Lower lobe of right lung (tissue), 2 donors: ENCODE measurements at regions not wholly inside any gene's neighbourhood (a gene's known extent, or its start where the extent isn't known, plus 50 kb on each side); places are given as distances from the start of the nearest gene placed in this dataset.

Source experiments
- ATAC-seq, 2 donors: fragments of 200-7000 bp; cut with Tn5 transposase; one replicate each; pipeline ENCODE4 v1.9.1; 2020 to 2022; ENCODE audit warnings: mild to moderate bottlenecking in 2 of 2, moderate library complexity in 2 of 2
- DNase-seq: peaks from one replicate; pipeline ENCODE4 v3.0.0-alpha.2; 2020
- H3K27ac ChIP-seq: fragments of 200-600 bp; one replicate; pipeline ENCODE4 v1.8.0; 2022
- H3K27me3 ChIP-seq: fragments of 200-600 bp; one replicate; pipeline ENCODE4 v1.8.0; 2022; ENCODE audit warnings: low read depth
- H3K36me3 ChIP-seq: fragments of 200-600 bp; one replicate; pipeline ENCODE4 v1.8.0; 2022; ENCODE audit warnings: mild to moderate bottlenecking
- H3K4me1 ChIP-seq: fragments of 200-600 bp; one replicate; pipeline ENCODE4 v1.8.0; 2022
- H3K4me3 ChIP-seq: fragments of 200-600 bp; one replicate; pipeline ENCODE4 v1.8.0; 2022; ENCODE audit warnings: mild to moderate bottlenecking
- H3K9me3 ChIP-seq: fragments of 200-600 bp; one replicate; pipeline ENCODE4 v1.8.0; 2022
- intact Hi-C: fragments of 100-400 bp; cut with DNase I; formaldehyde crosslinking; loops from one replicate; pipeline ENCODE4 v1.11.0; 2022
- TF ChIP-seq, protein P1 (sequence below): fragments of 200-600 bp; IDR thresholded peaks from one replicate; pipeline ENCODE4 v1.8.0; 2022; ENCODE audit warnings: antibody characterized with exemption, mild to moderate bottlenecking
- donor health status: DM: no; HTN: yes; CAD: no; lungs with severe emphysema.

DNA sequence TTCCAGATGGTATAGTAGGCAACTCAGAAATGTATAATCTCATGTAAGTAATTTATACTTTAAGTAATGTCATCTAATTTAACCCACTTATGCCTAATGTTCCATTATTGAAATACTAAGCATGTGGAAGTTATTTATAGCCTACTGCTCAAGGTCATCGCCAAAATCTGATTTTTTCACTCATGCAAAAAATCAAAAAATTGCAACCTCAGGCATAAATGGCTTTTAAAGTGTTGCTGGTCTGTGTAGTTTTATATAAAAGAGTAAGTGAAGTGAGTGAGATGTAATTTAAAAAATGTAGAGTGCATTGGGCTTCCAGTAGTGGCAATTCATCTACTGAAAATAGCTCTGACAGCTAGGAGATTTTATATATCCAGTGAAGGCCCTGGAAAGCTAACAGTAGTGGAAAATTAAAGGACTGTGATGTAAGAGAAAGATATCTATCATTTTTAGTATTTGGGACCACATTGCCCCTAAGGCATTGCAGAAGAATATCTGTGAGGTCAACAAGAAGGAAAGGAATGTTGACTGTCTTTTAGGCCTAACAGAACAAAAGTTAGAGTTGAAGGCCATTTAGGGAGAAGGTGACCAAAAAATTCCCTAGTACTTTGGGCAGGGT is 624.5 kb upstream of the CHORDC1 start:
- no peak overlapping the region for H3K4me3 ChIP-seq
- H3K36me3 ChIP-seq = no peaks in the 10 kb centered on the region
- H3K27me3 ChIP-seq = no peaks in the 10 kb centered on the region
- no peaks in the 10 kb centered on the region for H3K9me3 ChIP-seq
- no peak overlapping the region for H3K27ac ChIP-seq
- H3K4me1 ChIP-seq = no peaks in the 10 kb centered on the region
- TF ChIP-seq, protein P1, sequence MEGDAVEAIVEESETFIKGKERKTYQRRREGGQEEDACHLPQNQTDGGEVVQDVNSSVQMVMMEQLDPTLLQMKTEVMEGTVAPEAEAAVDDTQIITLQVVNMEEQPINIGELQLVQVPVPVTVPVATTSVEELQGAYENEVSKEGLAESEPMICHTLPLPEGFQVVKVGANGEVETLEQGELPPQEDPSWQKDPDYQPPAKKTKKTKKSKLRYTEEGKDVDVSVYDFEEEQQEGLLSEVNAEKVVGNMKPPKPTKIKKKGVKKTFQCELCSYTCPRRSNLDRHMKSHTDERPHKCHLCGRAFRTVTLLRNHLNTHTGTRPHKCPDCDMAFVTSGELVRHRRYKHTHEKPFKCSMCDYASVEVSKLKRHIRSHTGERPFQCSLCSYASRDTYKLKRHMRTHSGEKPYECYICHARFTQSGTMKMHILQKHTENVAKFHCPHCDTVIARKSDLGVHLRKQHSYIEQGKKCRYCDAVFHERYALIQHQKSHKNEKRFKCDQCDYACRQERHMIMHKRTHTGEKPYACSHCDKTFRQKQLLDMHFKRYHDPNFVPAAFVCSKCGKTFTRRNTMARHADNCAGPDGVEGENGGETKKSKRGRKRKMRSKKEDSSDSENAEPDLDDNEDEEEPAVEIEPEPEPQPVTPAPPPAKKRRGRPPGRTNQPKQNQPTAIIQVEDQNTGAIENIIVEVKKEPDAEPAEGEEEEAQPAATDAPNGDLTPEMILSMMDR = no peak
- no peak for DNase-seq
- intact Hi-C loops = no loop called here
- no peak for ATAC-seq

DNA sequence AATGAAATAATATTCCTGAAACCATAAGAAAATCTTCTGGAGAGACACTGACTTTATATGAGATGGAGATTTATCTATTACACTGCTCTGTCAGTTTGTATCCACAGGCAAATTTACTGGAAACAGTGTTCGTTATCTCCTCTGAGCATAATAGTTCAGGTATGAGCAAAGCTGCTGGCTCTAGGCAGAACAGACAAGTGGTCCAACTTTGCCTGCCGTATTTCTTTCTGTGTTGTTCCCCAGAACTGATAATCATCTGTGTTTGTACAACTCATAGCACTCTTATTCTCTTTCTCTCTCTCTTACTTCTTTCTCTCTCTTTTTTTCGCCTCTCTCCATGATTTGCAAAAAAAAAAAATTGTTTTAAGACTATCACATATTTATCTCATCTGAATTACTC is 623.8 kb upstream of the CHORDC1 start:
- TF ChIP-seq, protein P1 = no peak
- ATAC-seq (no peak), DNase-seq (no peak)
- Histone ChIP-seq H3K27ac (no peak overlapping the region), H3K4me3 (no peak overlapping the region), H3K27me3 (no peaks in the 10 kb centered on the region), H3K36me3 (no peaks in the 10 kb centered on the region), H3K4me1 (no peaks in the 10 kb centered on the region), H3K9me3 (no peaks in the 10 kb centered on the region)
- intact Hi-C loops = no loop called here

DNA sequence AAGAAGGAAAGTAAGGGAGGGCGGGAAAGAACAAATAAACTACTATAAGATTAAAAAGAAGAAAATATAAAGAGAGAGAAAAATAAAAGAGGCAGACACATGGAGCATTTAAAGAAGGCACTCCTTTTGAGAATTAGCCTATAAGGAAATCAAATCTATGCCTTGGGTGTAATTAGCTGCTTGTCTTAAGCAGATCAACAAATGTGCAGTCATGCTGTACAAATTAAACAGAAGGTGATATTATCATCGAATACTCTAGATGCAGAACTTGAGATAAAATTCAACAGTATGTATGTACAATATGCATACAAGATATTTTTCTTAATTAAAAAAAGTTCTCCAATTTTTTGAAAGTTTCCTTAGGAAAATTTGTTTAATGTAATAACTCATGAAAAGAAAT is 623.0 kb upstream of the CHORDC1 start:
- Histone ChIP-seq H3K36me3 (no peaks in the 10 kb centered on the region), H3K4me1 (no peaks in the 10 kb centered on the region), H3K9me3 (no peaks in the 10 kb centered on the region), H3K4me3 (no peak overlapping the region), H3K27me3 (no peaks in the 10 kb centered on the region), H3K27ac (no peak overlapping the region)
- TF ChIP-seq, protein P1 = no peak
- no peak for DNase-seq
- no peak for ATAC-seq
- intact Hi-C loops = no loop called here

DNA sequence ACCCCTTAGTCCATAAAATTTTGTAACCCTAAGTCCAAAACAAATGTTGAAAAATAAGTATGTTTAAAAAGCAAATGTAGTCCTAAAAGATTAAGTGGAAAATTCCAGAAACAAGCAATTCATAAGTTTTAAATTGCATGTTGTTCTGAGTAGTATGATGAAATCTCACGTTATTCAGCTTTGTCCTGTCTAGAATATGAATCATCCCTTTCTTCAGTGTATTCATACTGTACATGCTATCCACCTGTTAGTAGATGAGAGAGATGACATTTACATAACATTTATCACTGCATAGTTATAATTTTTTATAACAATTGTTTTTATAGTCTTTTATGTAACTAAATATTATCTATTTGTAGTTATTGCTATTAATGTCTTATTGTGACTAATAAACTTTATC is 622.3 kb upstream of the CHORDC1 start:
- ATAC-seq (no peak), DNase-seq (no peak)
- H3K9me3 ChIP-seq = no peaks in the 10 kb centered on the region
- intact Hi-C loops = no loop called here
- no peak overlapping the region for H3K27ac ChIP-seq
- no peak overlapping the region for H3K4me3 ChIP-seq
- TF ChIP-seq, protein P1 = no peak
- no peaks in the 10 kb centered on the region for H3K36me3 ChIP-seq
- no peaks in the 10 kb centered on the region for H3K27me3 ChIP-seq
- H3K4me1 ChIP-seq = no peaks in the 10 kb centered on the region

DNA sequence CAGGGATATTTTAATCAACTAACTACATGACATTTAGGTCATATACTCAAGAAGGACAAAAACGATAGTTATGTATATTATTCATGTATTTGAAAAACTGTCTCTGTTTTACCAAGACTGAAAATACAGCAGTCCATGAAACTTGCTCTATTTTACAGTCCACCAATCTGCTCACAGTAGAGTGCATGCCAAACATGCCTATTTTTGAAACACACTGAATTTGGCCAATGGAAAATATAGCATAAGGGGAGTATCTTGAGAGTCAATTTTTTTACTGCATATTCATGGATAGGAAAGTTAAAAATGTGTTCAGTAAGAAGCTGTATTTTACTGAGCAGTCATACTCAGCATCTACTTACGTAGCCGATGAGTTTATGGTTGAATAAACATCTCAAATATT is 621.2 kb upstream of the CHORDC1 start:
- no peak overlapping the region for H3K27ac ChIP-seq
- H3K9me3 ChIP-seq = no peaks in the 10 kb centered on the region
- intact Hi-C loops = no loop called here
- DNase-seq = no peak
- no peak overlapping the region for H3K4me3 ChIP-seq
- H3K4me1 ChIP-seq = no peaks in the 10 kb centered on the region
- H3K36me3 ChIP-seq = no peaks in the 10 kb centered on the region
- no peaks in the 10 kb centered on the region for H3K27me3 ChIP-seq
- ATAC-seq = no peak
- TF ChIP-seq, protein P1 = no peak

DNA sequence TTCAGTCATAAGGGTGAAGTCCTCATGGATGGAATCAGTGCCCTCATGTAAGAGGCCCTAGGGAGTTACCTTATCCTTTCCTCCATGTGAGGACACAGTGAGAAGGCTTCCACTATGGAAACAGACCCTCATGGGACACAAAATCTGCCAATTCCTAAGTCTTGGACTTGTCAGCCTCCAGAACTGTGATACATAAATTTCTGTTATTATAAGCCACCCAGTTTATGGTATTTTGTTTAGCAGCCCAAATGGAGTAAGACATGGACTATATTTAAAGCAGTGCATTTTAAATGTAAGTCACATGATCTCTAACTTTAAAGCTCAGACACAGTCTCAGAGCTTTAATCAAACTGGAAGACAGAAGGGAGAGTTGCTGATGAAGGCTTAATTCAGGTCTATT is 619.8 kb upstream of the CHORDC1 start:
- TF ChIP-seq, protein P1 = no peak
- H3K27ac ChIP-seq = no peak overlapping the region
- no peak overlapping the region for H3K4me3 ChIP-seq
- H3K9me3 ChIP-seq = no peaks in the 10 kb centered on the region
- intact Hi-C loops = no loop called here
- ATAC-seq (no peak), DNase-seq (no peak)
- no peaks in the 10 kb centered on the region for H3K27me3 ChIP-seq
- no peaks in the 10 kb centered on the region for H3K4me1 ChIP-seq
- no peaks in the 10 kb centered on the region for H3K36me3 ChIP-seq
